ENCODE measurements at regions not wholly inside any gene's neighbourhood (a gene's known extent, or its start where the extent isn't known, plus 50 kb on each side); places are given as distances from the start of the nearest gene placed in this dataset.

- TF ChIP-seq, protein P1, sequence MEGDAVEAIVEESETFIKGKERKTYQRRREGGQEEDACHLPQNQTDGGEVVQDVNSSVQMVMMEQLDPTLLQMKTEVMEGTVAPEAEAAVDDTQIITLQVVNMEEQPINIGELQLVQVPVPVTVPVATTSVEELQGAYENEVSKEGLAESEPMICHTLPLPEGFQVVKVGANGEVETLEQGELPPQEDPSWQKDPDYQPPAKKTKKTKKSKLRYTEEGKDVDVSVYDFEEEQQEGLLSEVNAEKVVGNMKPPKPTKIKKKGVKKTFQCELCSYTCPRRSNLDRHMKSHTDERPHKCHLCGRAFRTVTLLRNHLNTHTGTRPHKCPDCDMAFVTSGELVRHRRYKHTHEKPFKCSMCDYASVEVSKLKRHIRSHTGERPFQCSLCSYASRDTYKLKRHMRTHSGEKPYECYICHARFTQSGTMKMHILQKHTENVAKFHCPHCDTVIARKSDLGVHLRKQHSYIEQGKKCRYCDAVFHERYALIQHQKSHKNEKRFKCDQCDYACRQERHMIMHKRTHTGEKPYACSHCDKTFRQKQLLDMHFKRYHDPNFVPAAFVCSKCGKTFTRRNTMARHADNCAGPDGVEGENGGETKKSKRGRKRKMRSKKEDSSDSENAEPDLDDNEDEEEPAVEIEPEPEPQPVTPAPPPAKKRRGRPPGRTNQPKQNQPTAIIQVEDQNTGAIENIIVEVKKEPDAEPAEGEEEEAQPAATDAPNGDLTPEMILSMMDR (IDR thresholded peaks at IDR 0.05): no peak
- no peak for TF ChIP-seq POLR2A (IDR thresholded peaks at IDR 0.05)
These were observed 486.5 kb downstream of the SIPA1L2 start for GRCh38 chr1:232143315-232143886.
